ENCODE measurements at regions not wholly inside any gene's neighbourhood (a gene's known extent, or its start where the extent isn't known, plus 50 kb on each side); places are given as distances from the start of the nearest gene placed in this dataset.

GRCh38 chr13:71079638-71080037, 787.4 kb downstream of the DACH1 start:
- Histone ChIP-seq H3K27me3 (ENCODE audit: insufficient read depth, low read length) (no peaks in the 10 kb centered on the region), H3K4ac (ENCODE audit: low read depth, low read length) (no peak overlapping the region), H3K27ac (ENCODE audit: insufficient read length, low read depth, low read length) (no peak overlapping the region), H3K4me2 (ENCODE audit: insufficient read depth, insufficient read length, low read length) (no peak overlapping the region), H2AFZ (ENCODE audit: low read length) (no peak overlapping the region), H3K23ac (ENCODE audit: insufficient read length, low read depth, low read length) (no peak overlapping the region), H3K14ac (ENCODE audit: insufficient read depth, low read length) (no peak overlapping the region), H4K8ac (replicated peaks; ENCODE audit: insufficient read length, low read depth, low read length) (no peak overlapping the region), H3T11ph (ENCODE audit: low read length) (no peak overlapping the region), H2BK15ac (ENCODE audit: low read depth, low read length) (no peak overlapping the region), H3K79me1 (ENCODE audit: insufficient read depth, low read depth, low read length, poor library complexity, severe bottlenecking) (no peaks in the 10 kb centered on the region), H4K91ac (ENCODE audit: insufficient read length, low read depth, low read length) (no peak overlapping the region), H3K79me2 (ENCODE audit: insufficient read depth, low read length) (no peaks in the 10 kb centered on the region), H2BK20ac (ENCODE audit: low read depth, low read length, poor library complexity, severe bottlenecking) (no peak overlapping the region), H2BK120ac (ENCODE audit: low read depth, low read length, poor library complexity, severe bottlenecking) (no peak overlapping the region), H3K18ac (ENCODE audit: insufficient read length, low read depth, low read length) (no peak overlapping the region), H3K56ac (ENCODE audit: insufficient read length, low read depth, low read length) (no peak overlapping the region), H2AK5ac (ENCODE audit: insufficient read length, low read length) (no peak overlapping the region), H4K5ac (ENCODE audit: insufficient read length, low read depth, low read length) (no peak overlapping the region), H3K9ac (ENCODE audit: extremely low read depth, insufficient read length, low read length) (no peak overlapping the region), H2BK5ac (ENCODE audit: insufficient read length, low read length) (no peak overlapping the region), H2BK12ac (ENCODE audit: insufficient read length, low read depth, low read length) (no peak overlapping the region), H3K23me2 (ENCODE audit: insufficient read length, low read depth, low read length, poor library complexity, severe bottlenecking) (no peaks in the 10 kb centered on the region), H4K20me1 (ENCODE audit: control insufficient read depth, insufficient read depth, insufficient read length) (no peaks in the 10 kb centered on the region), H3K9me3 (ENCODE audit: control insufficient read depth, low read depth, low read length) (no peaks in the 10 kb centered on the region), H3K4me1 (ENCODE audit: insufficient read depth, low read length) (no peaks in the 10 kb centered on the region)
- H3K27me3 Mint-ChIP-seq (ENCODE audit: low read depth), result no peaks in the 10 kb centered on the region; the same call in 1 of the 2 replicates
- H3K36me3 Mint-ChIP-seq (ENCODE audit: insufficient read depth in 1 of 3, low read depth in 3 of 3), result no peaks in the 10 kb centered on the region
- no peak overlapping the region for H3K27ac Mint-ChIP-seq
- H3K4me1 Mint-ChIP-seq, result peaks cover 8 to 9% of the 10 kb centered on the region in 2 experiments
- no peak overlapping the region for H3K4me3 Mint-ChIP-seq
- H3K9me3 Mint-ChIP-seq, result no peaks in the 10 kb centered on the region
- no peak for TF ChIP-seq CTCF (conservative IDR thresholded peaks at IDR 0.05)
- no peak for DNase-seq
